ENCODE measurements at regions not wholly inside any gene's neighbourhood (a gene's known extent, or its start where the extent isn't known, plus 50 kb on each side); places are given as distances from the start of the nearest gene placed in this dataset.

DNA sequence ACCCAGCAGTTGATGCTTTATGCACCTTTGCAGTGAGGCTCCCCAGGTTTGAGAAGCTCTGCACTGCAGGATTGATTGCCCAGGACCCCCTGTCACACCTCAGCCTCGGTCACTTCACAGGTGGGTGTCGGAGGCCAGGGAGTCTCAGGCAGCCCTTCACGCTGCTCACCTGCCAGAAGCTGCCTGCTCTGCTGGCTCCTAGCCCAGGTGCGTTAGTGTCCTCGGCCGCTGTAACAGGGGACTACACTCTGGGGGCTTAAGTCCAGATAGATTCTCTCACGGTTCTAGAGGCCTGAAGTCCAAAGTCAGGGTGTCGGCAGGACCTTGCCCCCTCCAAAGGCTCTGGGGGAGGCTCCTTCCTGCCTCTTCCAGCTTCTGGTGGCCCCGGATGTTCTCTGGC, 79.9 kb downstream of the CPZ start:
- no peak for DNase-seq

- no peak for DNase-seq
Measured at GRCh38 chr4:8671712-8672290, 79.2 kb downstream of the CPZ start.

Measured in activated CD4-positive, alpha-beta T cell treated with anti-CD3 and anti-CD28 coated beads for 48 hours (primary cell).